Mesothelial cell of epicardium (in vitro differentiated cells): ENCODE measurements at regions not wholly inside any gene's neighbourhood (a gene's known extent, or its start where the extent isn't known, plus 50 kb on each side); places are given as distances from the start of the nearest gene placed in this dataset.

ENCODE experiments used
- DNase-seq, 2 experiments: peaks; one replicate each; pipeline ENCODE4 v3.0.0; 2021; ENCODE audit warnings: low spot score in 2 of 2; ENCODE audit not compliant: unreplicated experiment in 2 of 2
- H3K27ac Mint-ChIP-seq: 2 replicates; pipeline ENCODE4 v1.8.0; 2021; ENCODE audit warnings: mixed read lengths
- H3K27me3 Mint-ChIP-seq: 2 replicates; pipeline ENCODE4 v1.8.0; 2021; ENCODE audit warnings: low read depth, mixed read lengths
- H3K36me3 Mint-ChIP-seq: 2 replicates; pipeline ENCODE4 v1.8.0; 2021; ENCODE audit warnings: mixed read lengths
- H3K4me1 Mint-ChIP-seq: 2 replicates; pipeline ENCODE4 v1.8.0; 2021; ENCODE audit warnings: mixed read lengths
- H3K4me3 Mint-ChIP-seq: 2 replicates; pipeline ENCODE4 v1.8.0; 2021; ENCODE audit warnings: mild to moderate bottlenecking, moderate library complexity, mixed read lengths
- H3K9me3 Mint-ChIP-seq: 2 replicates; pipeline ENCODE4 v1.8.0; 2021; ENCODE audit warnings: mixed read lengths
- TF ChIP-seq, protein P1 (sequence below): fragments of 200-600 bp; sonication (generic); IDR thresholded peaks from one replicate; pipeline ENCODE4 v1.5.0; 2021; ENCODE audit warnings: antibody characterized with exemption; ENCODE audit not compliant: unreplicated experiment

DNA sequence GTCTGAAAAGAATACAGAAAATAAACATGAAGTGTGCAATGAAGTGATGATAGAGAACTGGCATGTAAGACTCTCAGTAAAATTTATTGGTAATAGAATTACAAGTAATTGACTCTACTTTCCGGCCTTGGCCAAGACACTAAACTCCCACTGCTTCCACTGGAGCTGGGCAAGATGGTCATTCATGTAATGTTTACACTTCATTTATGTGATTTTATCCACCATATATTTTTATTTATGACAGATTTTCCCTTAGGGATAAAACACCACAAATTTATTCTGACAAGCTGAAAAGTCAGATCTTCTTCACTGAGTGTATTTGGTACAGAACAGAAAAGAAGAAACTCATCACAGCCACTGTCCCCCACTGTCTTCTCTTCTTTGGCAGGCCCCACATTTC lies 191.9 kb downstream of the SLC39A8 start:
- no peak for DNase-seq
- H3K27ac Mint-ChIP-seq: no peak overlapping the region
- peaks cover 11% of the 10 kb centered on the region for H3K4me1 Mint-ChIP-seq
- H3K4me3 Mint-ChIP-seq: no peak overlapping the region
- H3K27me3 Mint-ChIP-seq: no peaks in the 10 kb centered on the region
- TF ChIP-seq, protein P1, sequence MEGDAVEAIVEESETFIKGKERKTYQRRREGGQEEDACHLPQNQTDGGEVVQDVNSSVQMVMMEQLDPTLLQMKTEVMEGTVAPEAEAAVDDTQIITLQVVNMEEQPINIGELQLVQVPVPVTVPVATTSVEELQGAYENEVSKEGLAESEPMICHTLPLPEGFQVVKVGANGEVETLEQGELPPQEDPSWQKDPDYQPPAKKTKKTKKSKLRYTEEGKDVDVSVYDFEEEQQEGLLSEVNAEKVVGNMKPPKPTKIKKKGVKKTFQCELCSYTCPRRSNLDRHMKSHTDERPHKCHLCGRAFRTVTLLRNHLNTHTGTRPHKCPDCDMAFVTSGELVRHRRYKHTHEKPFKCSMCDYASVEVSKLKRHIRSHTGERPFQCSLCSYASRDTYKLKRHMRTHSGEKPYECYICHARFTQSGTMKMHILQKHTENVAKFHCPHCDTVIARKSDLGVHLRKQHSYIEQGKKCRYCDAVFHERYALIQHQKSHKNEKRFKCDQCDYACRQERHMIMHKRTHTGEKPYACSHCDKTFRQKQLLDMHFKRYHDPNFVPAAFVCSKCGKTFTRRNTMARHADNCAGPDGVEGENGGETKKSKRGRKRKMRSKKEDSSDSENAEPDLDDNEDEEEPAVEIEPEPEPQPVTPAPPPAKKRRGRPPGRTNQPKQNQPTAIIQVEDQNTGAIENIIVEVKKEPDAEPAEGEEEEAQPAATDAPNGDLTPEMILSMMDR: no peak
- no peaks in the 10 kb centered on the region for H3K36me3 Mint-ChIP-seq
- H3K9me3 Mint-ChIP-seq: peaks cover 4% of the 10 kb centered on the region

DNA sequence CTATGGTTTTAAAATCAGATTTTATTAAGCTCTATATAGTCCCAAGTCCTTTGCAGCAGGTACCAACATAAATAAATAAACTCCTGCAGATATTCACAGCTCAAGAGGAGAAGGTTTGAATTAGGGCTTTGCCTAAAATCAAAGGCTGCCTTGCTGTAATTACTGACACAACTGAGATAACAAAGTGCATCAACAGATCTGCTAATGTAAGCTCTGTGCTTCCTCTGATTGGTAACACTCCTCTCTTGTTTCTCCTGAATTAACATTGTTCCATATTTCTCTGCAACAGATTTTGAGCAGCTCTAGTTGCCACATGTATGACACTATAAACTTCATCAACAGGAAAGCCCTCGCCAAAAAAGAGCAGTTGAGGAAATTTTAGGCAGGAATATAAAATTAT lies 193.6 kb downstream of the SLC39A8 start:
- Mint-ChIP-seq H3K4me1 (peaks cover 11% of the 10 kb centered on the region), H3K27me3 (no peaks in the 10 kb centered on the region), H3K36me3 (no peaks in the 10 kb centered on the region), H3K27ac (no peak overlapping the region), H3K4me3 (no peak overlapping the region), H3K9me3 (peaks cover 3% of the 10 kb centered on the region)
- no peak for DNase-seq
- TF ChIP-seq, protein P1: no peak

- H3K27ac Mint-ChIP-seq: no peak overlapping the region
- TF ChIP-seq, protein P1: no peak
- H3K36me3 Mint-ChIP-seq: no peaks in the 10 kb centered on the region
- no peaks in the 10 kb centered on the region for H3K4me1 Mint-ChIP-seq
- no peaks in the 10 kb centered on the region for H3K27me3 Mint-ChIP-seq
- H3K9me3 Mint-ChIP-seq: no peaks in the 10 kb centered on the region
- H3K4me3 Mint-ChIP-seq: no peak overlapping the region
- no peak for DNase-seq
Measured at GRCh38 chr4:102143433-102143832, 201.8 kb downstream of the SLC39A8 start.

GRCh38 chr4:102141842-102142241 lies 203.4 kb downstream of the SLC39A8 start:
- H3K36me3 Mint-ChIP-seq: no peaks in the 10 kb centered on the region
- H3K4me3 Mint-ChIP-seq: no peak overlapping the region
- DNase-seq: no peak
- H3K9me3 Mint-ChIP-seq: no peaks in the 10 kb centered on the region
- H3K27ac Mint-ChIP-seq: no peak overlapping the region
- TF ChIP-seq, protein P1: no peak
- H3K4me1 Mint-ChIP-seq: no peaks in the 10 kb centered on the region
- H3K27me3 Mint-ChIP-seq: no peaks in the 10 kb centered on the region

DNA sequence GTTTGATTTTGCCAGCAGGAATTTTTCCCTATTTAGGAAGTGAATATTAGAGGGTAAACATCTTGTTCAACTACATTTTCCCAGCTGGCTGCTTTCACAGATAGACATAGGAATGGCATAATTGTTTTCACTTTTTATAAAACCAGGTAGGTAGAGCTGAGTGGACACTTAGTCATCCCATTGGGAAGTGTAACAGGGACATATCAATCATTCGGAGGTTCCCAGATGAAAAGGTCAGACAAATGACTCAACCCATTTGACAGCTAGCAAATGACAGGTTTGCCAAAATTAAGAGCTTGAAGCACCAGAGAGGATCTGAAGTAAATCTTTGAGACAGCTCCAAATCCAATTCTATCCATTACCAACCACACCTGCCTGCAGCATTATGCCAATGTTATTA lies 205.3 kb downstream of the SLC39A8 start:
- DNase-seq: no peak

More for the DNA sequence above, 205.3 kb downstream of the SLC39A8 start:
- Mint-ChIP-seq H3K4me3 (no peak overlapping the region), H3K9me3 (no peaks in the 10 kb centered on the region), H3K27me3 (no peaks in the 10 kb centered on the region), H3K4me1 (no peaks in the 10 kb centered on the region), H3K36me3 (no peaks in the 10 kb centered on the region), H3K27ac (no peak overlapping the region)
- TF ChIP-seq, protein P1: no peak
